ENCODE measurements at regions not wholly inside any gene's neighbourhood (a gene's known extent, or its start where the extent isn't known, plus 50 kb on each side); places are given as distances from the start of the nearest gene placed in this dataset.

DNA sequence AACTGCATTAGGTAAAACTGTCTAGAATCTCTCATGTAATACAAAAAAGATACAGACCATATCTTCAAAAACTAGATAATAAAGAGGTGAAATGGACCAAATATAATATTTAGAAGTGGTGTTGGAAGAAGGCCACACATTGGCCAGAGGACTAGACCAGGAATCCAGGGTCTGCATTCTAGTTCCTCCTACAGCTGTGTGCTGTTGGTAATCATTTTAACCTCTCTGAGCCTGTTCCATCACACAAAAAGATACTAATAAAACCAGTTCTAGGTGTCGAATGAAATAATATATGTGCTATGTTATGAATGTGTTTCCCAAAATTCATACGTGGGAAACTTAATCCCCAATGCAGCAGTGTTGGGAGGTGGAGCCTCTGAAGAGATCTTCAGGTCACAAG, 111.6 kb upstream of the RREB1 start:
- no peak for TF ChIP-seq POLR2A (IDR thresholded peaks at IDR 0.05)
- TF ChIP-seq, protein P1, sequence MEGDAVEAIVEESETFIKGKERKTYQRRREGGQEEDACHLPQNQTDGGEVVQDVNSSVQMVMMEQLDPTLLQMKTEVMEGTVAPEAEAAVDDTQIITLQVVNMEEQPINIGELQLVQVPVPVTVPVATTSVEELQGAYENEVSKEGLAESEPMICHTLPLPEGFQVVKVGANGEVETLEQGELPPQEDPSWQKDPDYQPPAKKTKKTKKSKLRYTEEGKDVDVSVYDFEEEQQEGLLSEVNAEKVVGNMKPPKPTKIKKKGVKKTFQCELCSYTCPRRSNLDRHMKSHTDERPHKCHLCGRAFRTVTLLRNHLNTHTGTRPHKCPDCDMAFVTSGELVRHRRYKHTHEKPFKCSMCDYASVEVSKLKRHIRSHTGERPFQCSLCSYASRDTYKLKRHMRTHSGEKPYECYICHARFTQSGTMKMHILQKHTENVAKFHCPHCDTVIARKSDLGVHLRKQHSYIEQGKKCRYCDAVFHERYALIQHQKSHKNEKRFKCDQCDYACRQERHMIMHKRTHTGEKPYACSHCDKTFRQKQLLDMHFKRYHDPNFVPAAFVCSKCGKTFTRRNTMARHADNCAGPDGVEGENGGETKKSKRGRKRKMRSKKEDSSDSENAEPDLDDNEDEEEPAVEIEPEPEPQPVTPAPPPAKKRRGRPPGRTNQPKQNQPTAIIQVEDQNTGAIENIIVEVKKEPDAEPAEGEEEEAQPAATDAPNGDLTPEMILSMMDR (IDR thresholded peaks at IDR 0.05), result no peak
- Histone ChIP-seq H3K9me3 (no peaks in the 10 kb centered on the region), H3K4me1 (peaks cover 0 to 19% (median 3%) of the 10 kb centered on the region in 3 donors), H3K27ac (no peak overlapping the region), H3K27me3 (no peaks in the 10 kb centered on the region), H3K36me3 (no peaks in the 10 kb centered on the region), H3K4me3 (no peak overlapping the region)
- WGBS, 2 donors, result 64 to 67% methylated on average over 2 of the region's 2 CpGs
- intact Hi-C loops (cut with DNase I), result no loop called here
- DNase-seq, result no peak

DNA sequence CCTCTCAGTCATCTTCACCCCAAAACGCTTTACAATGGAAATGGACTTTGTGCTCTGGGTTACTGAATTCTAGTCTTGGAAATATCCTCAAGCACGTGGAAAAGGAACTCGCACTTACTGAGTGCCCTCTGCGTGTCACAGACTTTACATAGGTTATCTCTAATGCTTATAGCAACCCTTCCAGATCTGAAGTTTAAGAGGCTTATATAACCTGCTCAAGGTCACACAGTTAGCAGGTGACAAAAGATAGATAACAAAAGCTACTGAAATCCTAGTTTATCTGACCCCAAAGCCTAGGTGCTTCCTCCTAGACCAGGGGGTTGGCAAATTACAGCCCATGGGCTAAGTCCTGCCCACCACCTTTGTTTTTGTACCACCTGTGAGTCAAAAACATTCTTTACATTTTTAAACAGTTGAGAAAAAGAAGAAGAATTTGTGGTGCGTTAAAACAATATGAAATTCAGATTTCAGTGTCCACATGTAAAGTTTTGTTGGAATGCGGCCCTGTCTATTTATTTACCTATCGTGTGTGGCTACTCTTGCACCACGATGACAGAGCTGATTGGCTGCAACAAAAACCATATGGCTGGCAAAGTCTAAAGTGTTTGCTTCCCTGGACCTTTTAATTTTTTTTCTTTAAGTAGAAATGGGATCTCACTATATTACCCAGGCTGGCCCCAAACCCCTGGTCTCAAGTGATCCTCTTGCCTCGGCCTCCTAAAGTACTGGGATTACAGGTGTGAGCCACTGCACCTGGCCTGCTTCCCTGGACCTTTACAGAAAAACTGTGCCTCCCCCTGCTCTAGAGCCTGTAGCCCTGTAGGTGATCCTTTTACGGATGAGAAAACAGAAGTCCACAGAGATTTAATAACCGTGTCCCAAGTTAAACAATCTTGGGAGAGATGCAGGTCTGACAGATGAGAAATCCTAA, 110.2 kb upstream of the RREB1 start:
- intact Hi-C loops (cut with DNase I), result no loop called here
- H3K9me3 ChIP-seq, result no peaks in the 10 kb centered on the region
- H3K36me3 ChIP-seq, result no peaks in the 10 kb centered on the region
- H3K4me3 ChIP-seq, result no peak overlapping the region
- H3K27ac ChIP-seq, result no peak overlapping the region
- WGBS, 2 donors, result 74 to 76% methylated on average over 9 to 10 of the region's 11 CpGs
- no peak for DNase-seq
- no peaks in the 10 kb centered on the region for H3K27me3 ChIP-seq
- peaks cover 0 to 19% (median 3%) of the 10 kb centered on the region in 3 donors for H3K4me1 ChIP-seq
- TF ChIP-seq, protein P1 (IDR thresholded peaks at IDR 0.05), result no peak

DNA sequence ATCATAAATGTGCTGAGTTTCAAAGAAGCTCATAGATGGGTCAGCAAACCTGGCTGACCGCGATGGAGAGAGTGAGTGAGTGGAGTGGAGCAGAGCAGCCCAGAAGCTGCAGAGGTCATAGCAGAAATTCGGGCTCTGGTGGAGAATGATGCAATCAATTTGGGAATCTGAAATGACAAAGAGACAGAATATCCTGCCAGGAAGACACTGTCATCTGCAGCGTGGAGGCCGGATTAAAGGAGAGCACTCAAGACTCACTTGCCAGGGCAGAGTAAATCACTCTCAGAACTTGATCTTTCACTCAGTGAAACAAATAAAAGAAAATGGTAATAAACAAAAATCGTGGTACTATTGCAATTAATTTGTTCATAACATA, 109.6 kb upstream of the RREB1 start:
- no peak overlapping the region for H3K4me3 ChIP-seq
- WGBS, 2 donors, result 41 to 50% methylated on average over 6 of the region's 6 CpGs
- H3K36me3 ChIP-seq, result no peaks in the 10 kb centered on the region
- H3K9me3 ChIP-seq, result no peaks in the 10 kb centered on the region
- H3K27ac ChIP-seq, result no peak overlapping the region
- intact Hi-C loops (cut with DNase I), result no loop called here
- no peaks in the 10 kb centered on the region for H3K27me3 ChIP-seq
- TF ChIP-seq, protein P1 (IDR thresholded peaks at IDR 0.05), result no peak
- no peak for TF ChIP-seq POLR2A (IDR thresholded peaks at IDR 0.05)
- DNase-seq, result no peak
- H3K4me1 ChIP-seq, result peaks cover 0 to 19% (median 3%) of the 10 kb centered on the region in 3 donors

DNA sequence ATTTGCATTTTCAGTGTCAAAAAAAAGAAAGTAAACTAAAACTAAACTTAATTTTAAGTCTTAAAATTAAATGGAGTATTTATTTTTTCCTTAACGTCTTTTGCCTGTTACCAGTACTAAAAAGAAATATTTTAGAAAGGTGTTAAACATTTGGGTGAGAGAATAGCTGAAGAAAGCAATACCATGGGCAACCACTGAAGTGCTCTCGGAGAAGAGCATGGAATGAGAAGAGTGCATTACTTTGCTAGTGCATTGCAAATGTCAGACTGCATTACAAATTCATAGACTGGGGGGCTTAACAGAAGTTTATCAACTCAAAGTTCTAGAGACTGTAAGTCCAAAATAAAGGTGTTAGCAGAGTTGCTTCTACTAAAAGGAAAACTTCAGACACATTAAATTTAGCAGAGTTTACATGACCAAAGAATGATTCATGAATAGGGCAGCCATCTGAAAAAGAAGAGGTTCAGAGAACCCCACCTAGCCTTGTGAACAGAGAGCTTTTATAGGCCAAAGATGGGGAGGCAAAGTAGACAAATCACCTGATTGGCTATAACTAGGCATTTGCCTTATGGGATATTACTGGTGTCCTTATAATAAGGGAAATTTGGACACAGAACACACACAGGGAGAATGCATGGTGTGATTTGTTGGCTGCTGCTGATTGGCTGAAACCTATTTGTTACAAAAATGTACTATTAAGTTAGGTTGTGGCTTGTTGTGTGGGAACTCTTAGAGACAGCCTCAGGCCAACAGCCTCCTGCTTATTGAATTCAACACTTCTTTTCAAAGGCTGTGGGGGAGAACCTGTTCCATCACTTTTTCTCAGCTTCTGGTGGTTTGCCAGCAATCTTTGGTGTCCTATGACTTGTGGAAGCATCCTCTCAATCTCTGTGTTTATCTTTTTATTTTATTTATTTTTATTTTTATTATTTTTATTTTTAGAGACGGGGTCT, 106.7 kb upstream of the RREB1 start:
- Histone ChIP-seq H3K27ac (no peak overlapping the region), H3K4me1 (peaks cover 0 to 6% (median 0%) of the 10 kb centered on the region in 3 donors), H3K27me3 (no peaks in the 10 kb centered on the region), H3K36me3 (no peaks in the 10 kb centered on the region), H3K9me3 (no peaks in the 10 kb centered on the region), H3K4me3 (no peak overlapping the region)
- intact Hi-C loops (cut with DNase I), result no loop called here
- TF ChIP-seq, protein P1 (IDR thresholded peaks at IDR 0.05), result peak in 1 of 6 experiments; percentile 24
- TF ChIP-seq POLR2A (IDR thresholded peaks at IDR 0.05), result no peak
- 88% methylated on average over 3 of the region's 3 CpGs for WGBS, 2 donors
- DNase-seq, result no peak

DNA sequence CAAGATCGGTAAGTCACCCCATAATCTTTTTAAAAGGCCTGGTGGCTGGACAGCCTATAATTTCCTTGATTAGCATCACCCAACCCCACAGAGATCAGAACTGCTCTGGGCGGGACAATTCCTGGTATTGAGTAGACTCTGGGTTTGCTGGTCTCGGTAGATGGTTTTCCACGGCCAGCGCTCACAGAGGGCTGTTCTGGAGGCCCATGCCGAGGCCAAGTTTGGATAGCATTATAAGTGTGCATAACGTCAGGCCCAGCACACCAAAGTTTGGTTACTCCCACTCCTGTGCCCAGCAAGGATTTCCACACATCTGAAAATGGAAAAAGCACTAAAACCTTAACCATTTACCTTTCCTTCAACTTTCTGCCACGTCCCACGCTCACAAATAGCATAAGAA, 104.7 kb upstream of the RREB1 start:
- TF ChIP-seq POLR2A (IDR thresholded peaks at IDR 0.05), result no peak
- TF ChIP-seq, protein P1 (IDR thresholded peaks at IDR 0.05), result no peak
- Histone ChIP-seq H3K4me1 (peaks cover 0 to 4% (median 0%) of the 10 kb centered on the region in 3 donors), H3K27me3 (no peaks in the 10 kb centered on the region), H3K27ac (no peak overlapping the region), H3K4me3 (no peak overlapping the region), H3K9me3 (no peaks in the 10 kb centered on the region), H3K36me3 (no peaks in the 10 kb centered on the region)
- intact Hi-C loops (cut with DNase I), result no loop called here
- DNase-seq, result no peak
- WGBS, 2 donors, result 94 to 95% methylated on average over 6 to 9 of the region's 9 CpGs

Data from esophagus squamous epithelium (tissue), 5 donors.